GM18951 (cell line): ENCODE measurements at regions not wholly inside any gene's neighbourhood (a gene's known extent, or its start where the extent isn't known, plus 50 kb on each side); places are given as distances from the start of the nearest gene placed in this dataset.

Source experiments
- POLR2A ChIP-seq: IDR thresholded peaks from 4 replicates; pipeline ENCODE4 v1.6.1; 2011; ENCODE audit warnings: mild to moderate bottlenecking; ENCODE audit not compliant: insufficient read length, insufficient read depth; ENCODE audit errors: extremely low read depth
- in situ Hi-C: fragments of 300-500 bp; cut with MboI; formaldehyde crosslinking; loops from one replicate; pipeline ENCODE4 v1.12.0; 2022; ENCODE audit warnings: low sequenced_read_pairs, mixed read lengths, inconsistent platforms; ENCODE audit not compliant: unreplicated experiment

DNA sequence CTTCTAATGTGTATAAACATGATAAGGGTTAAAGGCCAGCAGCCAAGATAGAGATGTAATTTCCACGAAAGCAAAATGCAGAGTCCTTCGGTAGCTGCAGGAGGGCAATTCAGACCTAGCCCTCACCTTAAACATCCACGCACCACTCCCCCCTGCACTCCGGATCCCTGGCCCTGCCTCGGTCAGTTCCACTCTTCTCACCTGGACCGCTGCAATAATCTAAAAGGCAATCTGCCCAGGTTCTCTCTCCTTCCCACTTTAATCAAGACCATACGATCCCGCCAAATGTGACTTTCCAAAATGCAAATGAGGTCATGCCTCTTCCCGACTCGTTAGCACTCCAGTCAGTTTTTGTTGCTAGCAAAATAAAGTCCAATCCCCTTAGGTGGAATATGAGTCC, 485.2 kb downstream of the EIPR1 start:
- in situ Hi-C loops: no loop called here
- no peak for TF ChIP-seq POLR2A

DNA sequence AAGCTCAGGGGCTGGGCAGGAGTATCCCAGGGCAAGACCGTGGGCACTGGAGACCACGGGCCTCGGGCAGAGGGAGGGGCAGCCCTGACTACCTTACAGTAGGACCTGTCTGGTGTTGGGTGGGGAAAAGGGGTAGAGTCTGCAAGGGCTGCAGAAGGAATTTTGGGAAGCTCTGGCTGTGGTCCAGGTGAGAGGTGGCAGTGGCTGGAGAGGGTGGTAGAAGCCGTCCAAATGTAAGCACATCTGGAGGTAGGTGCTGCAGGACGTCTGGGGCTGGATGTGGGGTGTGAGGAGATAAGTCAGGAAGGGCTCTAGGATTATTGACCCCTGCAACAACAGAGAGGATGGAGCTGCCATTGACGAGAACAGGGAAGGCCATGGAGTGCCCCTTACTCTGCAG, 486.7 kb downstream of the EIPR1 start:
- TF ChIP-seq POLR2A: no peak
- in situ Hi-C loops: no loop called here

DNA sequence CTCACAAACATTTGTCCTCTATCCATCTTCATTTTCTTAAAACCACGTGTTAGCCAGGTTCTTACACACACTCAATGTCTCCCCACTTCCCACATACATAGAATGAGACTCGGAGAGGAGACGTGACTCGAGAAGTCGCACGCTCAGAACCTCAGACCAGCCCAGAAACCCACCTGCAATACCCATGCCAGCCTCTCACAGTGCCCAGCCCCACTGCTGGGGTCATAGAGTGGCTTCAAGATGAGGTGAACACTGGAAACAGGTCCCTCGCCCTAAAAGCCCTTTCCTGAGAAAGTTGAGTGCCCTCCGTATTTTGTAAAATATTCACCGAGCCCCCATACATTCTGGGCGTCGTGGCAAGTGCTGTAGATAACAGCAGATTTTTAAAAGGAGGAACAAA, 487.4 kb downstream of the EIPR1 start:
- TF ChIP-seq POLR2A: no peak
- in situ Hi-C loops: no loop called here

DNA sequence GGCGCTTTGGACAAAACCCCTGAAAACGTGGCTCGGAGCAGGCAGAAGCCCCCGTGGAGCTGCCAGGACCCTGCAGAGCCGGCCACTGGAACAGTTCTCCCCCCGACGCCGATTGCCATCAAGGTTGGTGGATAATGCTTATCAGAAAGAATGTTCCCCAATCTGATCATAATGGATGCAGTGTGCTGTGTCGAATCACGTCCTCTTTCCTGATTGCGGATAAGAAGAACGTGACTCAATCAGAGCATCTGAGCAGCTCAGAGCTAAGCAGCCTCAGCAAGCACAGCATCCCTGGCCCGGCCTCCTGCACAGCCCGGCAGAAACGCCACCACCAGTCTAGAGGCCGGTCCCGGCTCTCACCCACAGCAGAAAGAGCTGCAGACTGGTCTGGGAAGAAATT, 488.0 kb downstream of the EIPR1 start:
- TF ChIP-seq POLR2A: no peak
- in situ Hi-C loops: no loop called here

DNA sequence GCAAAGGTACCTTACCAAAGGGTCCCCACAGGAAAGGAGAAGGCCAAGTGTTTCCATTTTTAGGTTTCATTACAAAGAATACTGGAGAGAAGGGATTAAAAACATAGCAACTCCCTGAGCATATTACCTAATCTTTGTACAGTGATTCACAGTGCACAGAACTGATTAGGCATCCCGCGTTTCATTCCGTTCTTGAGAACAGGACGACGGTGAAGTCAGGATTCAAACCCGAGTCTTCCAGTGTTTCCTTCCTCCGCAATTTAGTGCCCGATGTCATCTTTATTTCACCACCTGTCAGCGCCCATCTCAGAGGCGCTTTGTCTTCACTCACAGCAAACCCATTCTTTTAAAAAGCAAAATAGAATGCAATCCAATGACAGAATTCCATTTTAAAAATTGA, 488.5 kb downstream of the EIPR1 start:
- in situ Hi-C loops: no loop called here
- TF ChIP-seq POLR2A: no peak

DNA sequence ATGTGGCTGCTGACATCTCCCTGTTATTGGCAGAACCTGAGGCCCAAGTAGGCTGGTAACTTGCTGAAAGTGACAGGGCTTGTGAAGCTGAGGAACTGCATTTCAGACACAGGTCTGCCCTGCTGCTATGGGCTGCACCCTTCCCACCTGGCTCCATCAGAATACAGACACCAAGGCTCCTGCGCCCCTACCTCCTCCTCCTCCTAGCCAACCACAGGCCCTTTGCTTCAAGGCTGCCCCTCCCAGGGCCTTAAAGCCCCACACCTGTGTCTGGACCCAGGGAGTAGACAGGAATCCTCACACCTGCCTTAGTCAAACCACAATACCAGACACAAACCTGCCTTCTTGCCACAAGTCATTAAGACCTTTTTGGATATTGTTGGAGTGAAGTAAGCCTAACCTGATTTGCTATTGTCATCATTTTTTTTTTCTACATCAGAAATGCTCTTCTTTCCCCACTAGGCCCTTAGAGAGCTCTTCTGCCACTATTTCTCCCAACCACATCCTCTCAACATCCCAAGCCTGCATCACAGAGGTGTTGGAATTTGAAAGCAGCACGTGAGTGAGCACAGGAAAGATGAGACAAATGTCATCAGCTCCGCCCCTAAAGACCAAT, 489.7 kb downstream of the EIPR1 start:
- no peak for TF ChIP-seq POLR2A
- in situ Hi-C loops: no loop called here

DNA sequence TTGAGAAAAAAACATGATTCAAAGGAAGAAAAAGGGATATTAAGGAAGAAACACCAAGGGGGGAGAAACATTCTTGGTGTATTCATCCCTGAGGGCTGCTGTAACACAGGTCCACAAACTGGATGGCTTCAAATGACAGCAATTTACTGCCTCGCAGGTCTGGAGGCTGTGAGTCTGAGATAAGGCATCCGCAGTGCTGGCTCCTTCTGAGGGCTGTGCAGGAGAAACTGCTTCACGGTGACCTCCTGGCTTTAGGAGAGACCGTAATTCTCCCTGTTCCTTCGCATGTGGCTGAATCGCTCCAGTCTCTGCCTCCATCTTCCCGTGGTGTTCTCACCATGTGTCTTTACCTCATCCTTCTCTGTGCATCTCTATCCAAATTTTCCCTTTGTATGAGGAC, 490.7 kb downstream of the EIPR1 start:
- in situ Hi-C loops: no loop called here
- no peak for TF ChIP-seq POLR2A

DNA sequence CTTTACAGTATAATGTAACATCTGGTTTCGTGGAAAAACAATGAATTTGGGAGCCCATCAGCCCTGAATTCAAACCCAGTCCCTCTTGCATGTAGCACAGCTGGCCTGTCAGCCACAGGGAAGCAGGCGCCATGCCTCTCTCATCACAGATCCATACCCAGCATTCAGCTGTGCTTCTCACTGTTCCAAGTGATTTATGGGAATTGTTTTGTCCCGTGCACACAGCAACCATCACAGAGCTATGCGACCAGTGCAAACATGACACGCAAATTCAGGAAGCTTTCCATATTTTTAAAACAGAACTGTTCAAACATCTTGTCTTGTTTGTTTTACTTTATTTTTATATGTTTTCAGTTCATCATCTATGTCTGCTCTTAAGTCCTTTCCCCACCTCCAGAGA, 496.1 kb downstream of the EIPR1 start:
- in situ Hi-C loops: no loop called here
- no peak for TF ChIP-seq POLR2A

DNA sequence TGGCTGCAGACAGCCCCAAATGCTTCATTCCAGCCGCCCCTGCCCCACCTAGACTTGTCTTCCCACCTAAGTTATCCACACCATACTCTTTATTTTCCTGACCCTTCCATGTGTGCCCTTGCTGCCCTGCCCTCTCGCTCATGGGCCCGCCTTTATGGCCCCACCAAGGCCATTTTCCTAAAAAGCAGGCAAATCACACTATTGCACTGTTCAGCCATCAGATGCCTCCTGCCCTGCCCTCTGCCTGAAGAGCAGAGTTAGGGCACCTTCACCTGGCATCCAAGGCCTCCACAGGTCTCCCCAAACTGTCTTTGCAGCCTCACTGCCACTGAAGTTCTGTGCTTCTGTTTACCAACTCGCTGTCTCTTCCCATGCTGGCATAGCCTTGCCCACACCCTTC, 496.7 kb downstream of the EIPR1 start:
- in situ Hi-C loops: no loop called here
- no peak for TF ChIP-seq POLR2A

DNA sequence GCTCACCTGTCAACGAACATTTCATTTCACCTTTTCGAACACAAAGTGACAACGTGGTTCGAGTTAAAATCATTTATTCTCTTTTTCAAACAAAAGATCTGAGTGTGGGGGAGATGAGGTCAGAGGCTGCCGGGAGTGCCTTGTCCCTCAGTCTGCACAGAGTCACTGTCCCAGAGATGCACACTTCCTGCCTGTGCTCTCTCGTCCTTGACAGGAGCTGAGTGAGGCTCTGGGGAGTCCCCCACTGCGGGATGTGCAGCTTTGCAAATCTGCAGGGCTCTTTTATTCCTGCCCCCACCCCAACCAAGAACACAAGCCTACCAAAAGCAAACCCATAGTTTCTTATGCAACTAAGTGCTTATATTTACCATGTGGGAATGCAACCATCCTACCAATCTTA, 497.8 kb downstream of the EIPR1 start:
- in situ Hi-C loops: no loop called here
- no peak for TF ChIP-seq POLR2A

DNA sequence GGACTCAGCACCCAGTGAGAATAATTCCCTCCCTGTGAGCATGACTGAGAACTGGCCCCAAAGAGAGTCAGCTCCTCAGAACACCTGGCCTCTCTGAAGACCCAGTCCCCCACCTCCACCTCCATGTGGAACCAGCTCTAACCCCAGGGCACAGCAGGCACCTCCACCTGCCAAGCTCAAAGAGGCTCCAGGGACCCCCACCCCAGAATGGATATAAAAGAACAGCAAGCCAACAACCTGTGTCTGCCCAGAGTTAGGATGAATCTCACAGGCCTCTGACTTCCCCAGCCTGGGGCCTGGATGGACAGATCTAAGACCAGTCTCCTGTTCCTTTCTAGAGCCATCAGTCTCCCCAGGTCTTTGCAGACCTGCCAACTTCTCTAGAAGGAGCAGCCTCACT, 498.5 kb downstream of the EIPR1 start:
- TF ChIP-seq POLR2A: no peak
- in situ Hi-C loops: no loop called here

DNA sequence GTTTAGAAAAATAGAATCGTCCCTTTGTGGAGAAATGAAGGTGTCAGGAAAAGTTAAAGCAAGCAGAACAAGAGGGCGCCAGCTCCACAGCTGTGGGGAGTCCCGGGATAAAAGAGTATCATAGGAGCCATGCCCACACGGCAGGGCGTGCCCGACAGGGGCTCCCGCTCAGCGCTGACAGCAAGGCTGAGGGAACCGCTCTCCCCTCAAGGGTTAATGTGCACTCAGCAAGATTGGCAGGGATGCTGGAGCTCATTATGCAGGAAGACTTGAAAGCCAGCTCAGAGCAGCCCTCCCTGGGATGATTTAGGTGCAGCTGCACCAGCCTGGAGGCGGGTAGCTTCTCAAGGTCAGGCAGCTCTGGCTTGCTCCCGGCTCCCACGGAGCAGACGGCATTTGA, 500.2 kb downstream of the EIPR1 start:
- in situ Hi-C loops: no loop called here
- no peak for TF ChIP-seq POLR2A

DNA sequence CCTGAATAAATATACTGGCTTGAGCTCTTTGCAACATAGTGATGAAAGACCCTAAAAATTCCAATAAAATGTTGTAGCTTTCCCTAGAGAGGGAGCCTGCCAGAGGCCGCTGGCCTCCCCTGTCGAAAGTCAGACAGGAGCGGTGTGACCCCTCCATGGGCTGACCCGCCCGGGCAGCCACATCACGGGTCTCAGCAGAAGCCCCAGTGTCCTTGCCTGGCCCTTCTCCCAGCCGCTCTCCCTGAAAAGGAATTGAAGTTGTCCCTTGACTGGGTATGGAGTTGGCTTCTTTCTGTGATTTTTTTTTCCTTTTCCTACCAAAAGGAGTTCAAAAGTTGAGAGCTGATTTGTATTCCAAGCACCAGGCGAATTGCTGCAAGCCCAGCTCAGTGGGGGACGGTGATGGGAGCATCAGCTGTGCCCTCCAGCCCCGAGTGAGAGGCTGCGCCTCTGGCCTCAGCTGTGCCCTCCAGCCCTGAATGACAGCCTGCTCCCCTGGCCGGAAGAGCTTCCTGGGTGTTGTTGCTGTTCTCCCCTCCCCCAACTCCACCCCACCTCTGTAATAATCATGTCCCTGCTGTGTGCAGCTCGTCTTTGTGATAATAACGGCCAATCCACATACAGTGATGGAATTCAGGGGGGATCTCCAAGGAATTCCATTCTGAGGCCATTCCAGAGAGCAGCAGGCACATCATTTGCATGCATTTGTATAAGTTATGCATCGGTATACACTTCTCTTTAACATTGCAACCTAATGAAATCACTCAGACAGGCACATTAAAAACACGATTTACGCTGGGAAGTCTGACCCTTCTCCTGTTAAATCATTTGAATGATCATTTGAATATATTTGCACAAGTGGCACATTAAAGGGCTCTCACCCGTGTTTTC, 501.0 kb downstream of the EIPR1 start:
- no peak for TF ChIP-seq POLR2A
- in situ Hi-C loops: no loop called here

DNA sequence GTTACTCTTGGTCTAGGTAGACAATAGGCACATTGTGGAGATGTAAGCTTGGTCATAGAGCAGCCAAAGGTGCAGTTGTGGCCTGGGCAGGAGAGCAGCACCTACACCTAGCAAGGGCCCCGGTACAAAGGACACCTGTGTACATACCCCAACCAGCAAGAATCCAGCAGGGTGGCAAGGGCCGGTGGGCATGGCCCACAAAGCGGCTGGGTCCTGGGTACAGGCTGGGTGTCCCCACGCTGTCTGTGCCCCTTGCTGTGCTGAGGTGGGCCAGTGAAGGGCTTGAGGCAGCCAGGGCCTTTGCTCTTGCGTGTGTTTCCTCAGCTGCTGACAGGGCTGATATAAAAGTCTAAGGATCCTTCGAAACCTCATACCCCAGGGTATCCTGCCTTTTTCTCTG, 501.8 kb downstream of the EIPR1 start:
- in situ Hi-C loops: no loop called here
- no peak for TF ChIP-seq POLR2A
